OCI-LY3 (cell line): ENCODE measurements at regions not wholly inside any gene's neighbourhood (a gene's known extent, or its start where the extent isn't known, plus 50 kb on each side); places are given as distances from the start of the nearest gene placed in this dataset.

Experiments
- EZH2phosphoT487 ChIP-seq: fragments of 200-600 bp; shearing (Covaris generic); IDR thresholded peaks from 2 replicates; pipeline ENCODE4 v1.6.1; 2018; ENCODE audit warnings: antibody characterized with exemption, mixed run types, low read depth
- TF ChIP-seq, protein P1 (sequence below): fragments of 200-600, 300-600 bp; sonication (generic); IDR thresholded peaks from 2 replicates; pipeline ENCODE4 v1.5.1; 2014; ENCODE audit warnings: antibody characterized with exemption, low read length, low read depth

GRCh38 chr13:37925878-37926473 lies 56.4 kb upstream of the TRPC4 start:
- TF ChIP-seq, protein P1, sequence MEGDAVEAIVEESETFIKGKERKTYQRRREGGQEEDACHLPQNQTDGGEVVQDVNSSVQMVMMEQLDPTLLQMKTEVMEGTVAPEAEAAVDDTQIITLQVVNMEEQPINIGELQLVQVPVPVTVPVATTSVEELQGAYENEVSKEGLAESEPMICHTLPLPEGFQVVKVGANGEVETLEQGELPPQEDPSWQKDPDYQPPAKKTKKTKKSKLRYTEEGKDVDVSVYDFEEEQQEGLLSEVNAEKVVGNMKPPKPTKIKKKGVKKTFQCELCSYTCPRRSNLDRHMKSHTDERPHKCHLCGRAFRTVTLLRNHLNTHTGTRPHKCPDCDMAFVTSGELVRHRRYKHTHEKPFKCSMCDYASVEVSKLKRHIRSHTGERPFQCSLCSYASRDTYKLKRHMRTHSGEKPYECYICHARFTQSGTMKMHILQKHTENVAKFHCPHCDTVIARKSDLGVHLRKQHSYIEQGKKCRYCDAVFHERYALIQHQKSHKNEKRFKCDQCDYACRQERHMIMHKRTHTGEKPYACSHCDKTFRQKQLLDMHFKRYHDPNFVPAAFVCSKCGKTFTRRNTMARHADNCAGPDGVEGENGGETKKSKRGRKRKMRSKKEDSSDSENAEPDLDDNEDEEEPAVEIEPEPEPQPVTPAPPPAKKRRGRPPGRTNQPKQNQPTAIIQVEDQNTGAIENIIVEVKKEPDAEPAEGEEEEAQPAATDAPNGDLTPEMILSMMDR, result no peak
- TF ChIP-seq EZH2phosphoT487, result no peak
